HCT116 (cell line): ENCODE measurements at regions not wholly inside any gene's neighbourhood (a gene's known extent, or its start where the extent isn't known, plus 50 kb on each side); places are given as distances from the start of the nearest gene placed in this dataset.
"Not testable (repeated sequence)": the region's sequence is repeated elsewhere in the genome, so short reads cannot be mapped to it uniquely, and the experiment has no call there.

ENCODE experiments used
- ATAC-seq: fragments of 200-7000 bp; cut with Tn5 transposase; 2 replicates; pipeline ENCODE4 v1.9.1; 2020; ENCODE audit warnings: mild to moderate bottlenecking, moderate library complexity
- BruUV-seq: library from RNA; stranded (reverse); fragments of 400-500 nt; replicated peaks from 2 replicates; lab custom pipeline; 2021; lab: Mats Ljungman, UMichigan
- CTCF ChIA-PET: fragments of 300-600 bp; sonication (Branson Sonifier 250); formaldehyde crosslinking; loops from one replicate; lab custom pipeline; 2021; ENCODE audit warnings: antibody characterized with exemption; lab: Charles Lee
- POLR2A ChIA-PET: fragments of 300-600, 350-600 bp; sonication (Branson Sonifier 250); formaldehyde crosslinking; loops from one replicate; lab custom pipeline; 2021; ENCODE audit warnings: antibody characterized with exemption; lab: Charles Lee
- RAD21 ChIA-PET, 2 experiments: fragments of 300-600 bp; sonication (Branson Sonifier 250); formaldehyde crosslinking; loops; one replicate each; lab custom pipeline; 2023; ENCODE audit warnings: low total read pairs in 2 of 2; ENCODE audit not compliant: uncharacterized antibody in 2 of 2, unreplicated experiment in 2 of 2, low non-redundant PET in 1 of 2; lab: Charles Lee
- DNase-seq: peaks from one replicate; pipeline ENCODE4 v3.0.0-alpha.2; 2010; ENCODE audit warnings: low read depth, low spot score
- H2AFZ ChIP-seq: fragments of 200-600 bp; shearing (Covaris generic), sonication (generic); 2 replicates; pipeline ENCODE4 v1.6.1; 2017; ENCODE audit warnings: low read depth, mixed run types, mixed read lengths, antibody characterized with exemption, low read length; ENCODE audit not compliant: poor library complexity, severe bottlenecking
- H3K27ac ChIP-seq: 2 replicates; pipeline ENCODE4 v1.5.1; 2012; ENCODE audit warnings: low read depth, low read length
- H3K27me3 ChIP-seq: fragments of 200-600 bp; sonication (generic); 2 replicates; pipeline ENCODE4 v1.6.1; 2016; ENCODE audit warnings: mixed run types, low read length, mixed read lengths; ENCODE audit not compliant: insufficient read depth
- H3K36me3 ChIP-seq, 2 experiments: fragments of 200-500 bp in 1 of 2; fragments of 200-600 bp in 1 of 2; sonication (Bioruptor generic) in 1 of 2; sonication (generic) in 1 of 2; 2 replicates each; pipeline versions ENCODE4 v1.5.1 to v1.6.1; 2014 to 2016; ENCODE audit warnings: low read length in 2 of 2, inconsistent platforms in 1 of 2, mixed read lengths in 1 of 2, mixed run types in 1 of 2; ENCODE audit not compliant: insufficient read depth in 2 of 2, control insufficient read depth in 1 of 2
- H3K4me1 ChIP-seq, 2 experiments: fragments of 200-600 bp in 1 of 2; sonication (generic) in 1 of 2; 2 replicates each; pipeline versions ENCODE4 v1.5.1 to v1.6.1; 2012 to 2017; ENCODE audit warnings: low read length in 2 of 2, inconsistent platforms in 1 of 2, mild to moderate bottlenecking in 1 of 2, mixed read lengths in 1 of 2, mixed run types in 1 of 2, moderate library complexity in 1 of 2; ENCODE audit not compliant: insufficient read depth in 2 of 2, control insufficient read depth in 1 of 2
- H3K4me2 ChIP-seq: fragments of 200-600 bp; sonication (generic); 2 replicates; pipeline ENCODE4 v1.6.1; 2017; ENCODE audit warnings: mixed run types, low read length, mixed read lengths
- H3K4me3 ChIP-seq, 2 experiments: fragments of 200-600 bp in 1 of 2; sonication (generic) in 1 of 2; replicated peaks in 1 of 2; 2 replicates each; pipeline ENCODE4 v1.5.1; 2011 to 2016; ENCODE audit warnings: low read length in 2 of 2, control low read depth in 1 of 2, low read depth in 1 of 2, mild to moderate bottlenecking in 1 of 2, mixed read lengths in 1 of 2, mixed run types in 1 of 2
- H3K79me2 ChIP-seq: fragments of 200-600 bp; sonication (generic); 2 replicates; pipeline ENCODE4 v1.6.1; 2017; ENCODE audit warnings: mild to moderate bottlenecking, mixed run types, low read length, moderate library complexity, mixed read lengths; ENCODE audit not compliant: insufficient read depth
- H3K9ac ChIP-seq: fragments of 200-600 bp; sonication (generic); 2 replicates; pipeline ENCODE4 v1.6.1; 2016; ENCODE audit warnings: low read length, mixed read lengths
- H3K9me2 ChIP-seq: fragments of 200-600 bp; sonication (generic), shearing (Covaris generic); 2 replicates; pipeline ENCODE4 v1.6.1; 2017; ENCODE audit warnings: mixed run types, mild to moderate bottlenecking, moderate library complexity; ENCODE audit not compliant: insufficient read depth
- H3K9me3 ChIP-seq, 2 experiments: fragments of 200-500 bp in 1 of 2; fragments of 200-600 bp in 1 of 2; sonication (Bioruptor generic) in 1 of 2; sonication (generic) in 1 of 2; 2 replicates each; pipeline ENCODE4 v1.6.1; 2014 to 2017; ENCODE audit warnings: low read length in 2 of 2, mixed read lengths in 2 of 2, inconsistent platforms in 1 of 2, low read depth in 1 of 2, mild to moderate bottlenecking in 1 of 2, mixed run types in 1 of 2, moderate library complexity in 1 of 2; ENCODE audit not compliant: control insufficient read depth in 1 of 2, insufficient read depth in 1 of 2
- H4K20me1 ChIP-seq: fragments of 200-600 bp; sonication (generic), shearing (Covaris generic); 2 replicates; pipeline ENCODE4 v1.6.1; 2017; ENCODE audit warnings: mixed run types, mild to moderate bottlenecking, moderate library complexity; ENCODE audit not compliant: insufficient read depth
- CEBPB ChIP-seq: IDR thresholded peaks from 2 replicates; pipeline ENCODE4 v1.6.1; 2012; ENCODE audit warnings: low read depth
- EZH2phosphoT487 ChIP-seq: fragments of 200-600 bp; IDR thresholded peaks from 2 replicates; pipeline ENCODE4 v1.6.1; 2018; ENCODE audit warnings: antibody characterized with exemption, borderline replicate concordance
- MAX ChIP-seq: IDR thresholded peaks from 2 replicates; pipeline ENCODE4 v1.6.1; 2012
- REST ChIP-seq: IDR thresholded peaks from 2 replicates; pipeline ENCODE4 v1.6.1; 2012; ENCODE audit warnings: low read depth
- intact Hi-C: fragments of 100-400 bp; cut with micrococcal nuclease; formaldehyde crosslinking; loops from 2 replicates; pipeline ENCODE4 v1.10.0; 2022

- Histone ChIP-seq H3K79me2 (no peaks in the 10 kb centered on the region), H3K27me3 (no peaks in the 10 kb centered on the region), H3K9ac (no peak overlapping the region), H3K36me3 (no peaks in the 10 kb centered on the region), H4K20me1 (no peaks in the 10 kb centered on the region), H3K9me2 (no peaks in the 10 kb centered on the region), H2AFZ (no peak overlapping the region), H3K4me1 (no peaks in the 10 kb centered on the region), H3K4me3 (no peak overlapping the region), H3K9me3 (peaks cover 0 to 3% of the 10 kb centered on the region in 2 experiments; a peak in 1 of 4 replicates), H3K27ac (no peak overlapping the region), H3K4me2 (no peak overlapping the region)
- intact Hi-C loops, result no loop called here
- no TSS peak for BruUV-seq
- no peak for DNase-seq
- no peak for ATAC-seq
- RAD21 ChIA-PET, result no interaction called here
- TF ChIP-seq CEBPB (no peak), EZH2phosphoT487 (no peak), REST (no peak), MAX (no peak)
- CTCF ChIA-PET, result no interaction called here
- POLR2A ChIA-PET, result no interaction called here
These were observed 182.2 kb downstream of the BANP start for GRCh38 chr16:88133507-88133843.

DNA sequence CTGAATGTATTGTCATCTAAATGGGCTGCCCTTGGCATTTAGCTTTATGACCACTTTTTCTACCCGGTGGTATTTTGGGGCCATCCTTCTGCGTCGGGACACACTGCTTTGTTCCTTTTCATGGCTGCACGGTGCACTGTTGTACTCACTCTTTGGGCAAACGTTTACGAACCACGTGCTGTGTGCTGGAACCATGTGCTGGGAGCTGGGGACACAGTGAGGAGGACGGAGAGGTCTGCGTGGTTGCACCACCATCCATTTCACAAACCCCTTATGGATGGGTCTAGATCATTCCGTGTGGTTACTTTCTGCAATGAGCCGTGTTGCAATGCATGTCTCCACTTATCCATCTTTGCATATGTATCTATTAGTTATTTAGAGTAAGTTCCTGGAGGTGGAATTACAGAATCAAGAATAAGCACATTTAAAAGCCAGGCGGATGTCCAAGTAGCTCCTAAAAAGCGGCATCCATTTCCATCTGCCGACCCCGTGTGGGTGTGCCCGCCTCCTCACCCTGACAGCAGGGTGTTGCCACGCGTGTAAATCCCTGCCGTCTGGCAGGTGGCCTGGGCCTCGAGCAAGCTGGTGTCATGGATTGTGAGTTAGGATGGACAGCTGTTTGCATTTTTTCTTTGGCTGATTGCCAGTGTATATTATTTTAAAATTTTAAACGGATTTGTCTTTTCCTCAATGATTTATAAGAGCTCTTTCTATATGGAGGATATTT is 183.1 kb downstream of the BANP start:
- BruUV-seq, ATAC-seq, H3K4me2 ChIP-seq, intact Hi-C loops, H3K4me1 ChIP-seq, RAD21 ChIA-PET, H3K36me3 ChIP-seq, H3K27me3 ChIP-seq, H3K9ac ChIP-seq, H3K4me3 ChIP-seq, H2AFZ ChIP-seq, DNase-seq, H4K20me1 ChIP-seq, H3K9me2 ChIP-seq, CTCF ChIA-PET, POLR2A ChIA-PET, H3K27ac ChIP-seq, H3K9me3 ChIP-seq, H3K79me2 ChIP-seq: not testable (repeated sequence)

DNA sequence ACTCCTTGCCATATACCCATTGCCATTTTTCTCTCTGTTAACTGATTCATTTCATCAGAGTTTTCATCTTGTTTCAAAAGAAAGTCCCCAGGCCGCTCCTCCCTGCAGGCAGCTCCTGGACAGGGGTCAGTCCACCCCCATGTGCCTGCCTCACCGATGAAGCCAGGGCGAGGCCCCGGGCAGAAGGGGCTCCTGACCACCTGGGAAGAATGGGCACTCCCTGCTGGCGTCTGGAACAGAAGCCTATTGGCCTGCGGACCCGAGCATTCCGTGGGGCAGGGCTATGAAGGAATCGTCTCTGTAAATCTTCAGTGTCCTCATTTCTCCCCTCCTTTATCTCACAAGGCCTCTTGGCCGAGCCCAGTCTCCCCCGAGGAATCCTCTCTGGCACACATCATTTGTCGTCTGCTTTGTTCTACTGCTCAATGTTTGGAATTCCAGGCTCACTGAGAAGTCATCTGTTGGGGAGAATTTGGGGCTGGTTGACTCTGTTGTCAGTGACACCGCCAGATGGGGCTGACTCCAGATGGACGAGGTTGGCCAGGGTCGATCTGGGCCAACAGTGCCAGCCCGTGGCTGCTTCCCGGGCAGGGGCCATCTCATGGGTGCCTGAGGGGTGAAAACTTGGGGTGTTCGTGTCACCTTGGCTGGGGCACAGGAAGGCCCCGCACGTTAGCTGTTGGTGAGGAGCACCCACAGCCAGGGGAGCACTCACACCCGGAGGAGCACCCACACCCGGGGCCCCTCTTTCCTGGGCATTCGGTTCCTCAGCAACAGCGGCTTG is 183.9 kb downstream of the BANP start:
- CTCF ChIA-PET, POLR2A ChIA-PET, intact Hi-C loops: not testable (repeated sequence)

More for the DNA sequence above, 183.9 kb downstream of the BANP start:
- H3K4me2 ChIP-seq, RAD21 ChIA-PET, H3K4me1 ChIP-seq, H3K36me3 ChIP-seq, H3K79me2 ChIP-seq, H3K27ac ChIP-seq, H3K27me3 ChIP-seq, H3K9me2 ChIP-seq, H2AFZ ChIP-seq, DNase-seq, BruUV-seq, H3K4me3 ChIP-seq, ATAC-seq, H4K20me1 ChIP-seq, H3K9ac ChIP-seq, H3K9me3 ChIP-seq: not testable (repeated sequence)
